Transverse colon (tissue), 4 donors: ENCODE measurements at regions not wholly inside any gene's neighbourhood (a gene's known extent, or its start where the extent isn't known, plus 50 kb on each side); places are given as distances from the start of the nearest gene placed in this dataset.

Experiments used
- small RNA-seq, 4 donors: library from RNA; depleted of rRNA; stranded (forward); fragments of <200 nt; gene quantifications; one replicate each; pipeline ENCODE3, GENCODE V24; 2016

Small RNAs in the stretch of these regions (small RNA-seq; reads per million reads assigned to genes)
- 0 reads per million in 4 donors for gene AC107983.1
